K562 (cell line): ENCODE measurements at regions not wholly inside any gene's neighbourhood (a gene's known extent, or its start where the extent isn't known, plus 50 kb on each side); places are given as distances from the start of the nearest gene placed in this dataset.

Experiments
- DPF2 ChIP-seq: fragments of 450-650 bp; IDR thresholded peaks from 2 replicates; pipeline ENCODE4 v1.6.1; 2016
- ESRRA ChIP-seq: fragments of 450-650 bp; IDR thresholded peaks from 2 replicates; pipeline ENCODE4 v1.6.1; 2014; ENCODE audit warnings: low read depth, mild to moderate bottlenecking, moderate library complexity, borderline replicate concordance
- FOXA3 ChIP-seq, 2 experiments: fragments of 450-650 bp in 1 of 2; sonication (generic) in 1 of 2; formaldehyde crosslinking; IDR thresholded peaks in 1 of 2; conservative IDR thresholded peaks in 1 of 2; 2 replicates each; pipeline versions ENCODE4 v1.4.0 to v1.8.0; 2020 to 2022; ENCODE audit warnings: mild to moderate bottlenecking in 2 of 2, missing genetic modification reagents in 1 of 2
- MAFG ChIP-seq: fragments of 450-650 bp; conservative IDR thresholded peaks from 2 replicates; pipeline ENCODE4 v1.6.1; 2016; ENCODE audit warnings: missing genetic modification characterization, missing compliant biosample characterization
- POLR2A ChIP-seq: fragments of 450-650 bp; conservative IDR thresholded peaks from 2 replicates; pipeline ENCODE4 v1.6.1; 2016
- SRF ChIP-seq, 2 experiments: fragments of 250-450, 450-650 bp in 1 of 2; sonication (Bioruptor Pico) in 1 of 2; sonication (generic) in 1 of 2; formaldehyde crosslinking; IDR thresholded peaks; 2 replicates each; pipeline versions ENCODE4 v1.5.0 to v1.5.1; 2020 to 2022; ENCODE audit warnings: mild to moderate bottlenecking in 1 of 2, missing genetic modification reagents in 1 of 2
- ZNF212 ChIP-seq: fragments of 450-650 bp; formaldehyde crosslinking; IDR thresholded peaks from 2 replicates; pipeline ENCODE4 v1.4.0; 2020; ENCODE audit warnings: mild to moderate bottlenecking
- ZNF384 ChIP-seq: IDR thresholded peaks from 2 replicates; pipeline ENCODE4 v1.6.1; 2012; ENCODE audit warnings: low read depth, low read length, improper control_type of control experiment
- TF ChIP-seq, protein P1 (sequence below): sonication (generic); formaldehyde crosslinking; IDR thresholded peaks from 2 replicates; pipeline ENCODE4 v1.8.0; 2022; ENCODE audit warnings: mild to moderate bottlenecking, missing genetic modification reagents, borderline replicate concordance

DNA sequence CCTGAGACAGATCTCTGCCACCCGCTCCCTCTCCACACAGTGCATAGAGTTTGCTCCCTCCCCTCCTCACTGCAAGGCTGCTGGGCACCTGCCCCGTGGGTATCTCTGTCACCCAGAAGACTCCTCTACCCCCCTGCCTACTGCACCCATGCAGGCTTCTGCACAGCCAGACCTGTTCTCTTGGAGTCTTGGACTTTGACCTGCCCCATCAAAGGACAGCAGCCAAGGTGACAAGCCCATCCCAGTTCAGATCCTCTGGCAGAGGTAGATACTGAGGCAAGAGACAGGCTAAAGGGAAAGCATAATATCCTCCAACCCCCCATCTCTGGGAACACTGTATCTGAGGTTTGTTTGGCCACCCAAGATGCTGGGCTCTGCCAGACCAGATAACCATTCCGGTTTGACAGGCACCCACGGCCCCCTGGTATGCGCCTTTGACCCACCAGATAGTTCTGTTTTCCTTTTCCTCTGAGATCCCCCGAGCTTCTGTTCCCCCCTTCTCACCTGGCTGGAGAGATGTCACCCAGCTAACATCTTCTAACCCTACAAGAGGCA, 239.6 kb downstream of the SOX9 start:
- TF ChIP-seq DPF2, result no peak
- no peak for TF ChIP-seq ZNF212 (CRISPR knock-in tag)
- TF ChIP-seq, protein P1, sequence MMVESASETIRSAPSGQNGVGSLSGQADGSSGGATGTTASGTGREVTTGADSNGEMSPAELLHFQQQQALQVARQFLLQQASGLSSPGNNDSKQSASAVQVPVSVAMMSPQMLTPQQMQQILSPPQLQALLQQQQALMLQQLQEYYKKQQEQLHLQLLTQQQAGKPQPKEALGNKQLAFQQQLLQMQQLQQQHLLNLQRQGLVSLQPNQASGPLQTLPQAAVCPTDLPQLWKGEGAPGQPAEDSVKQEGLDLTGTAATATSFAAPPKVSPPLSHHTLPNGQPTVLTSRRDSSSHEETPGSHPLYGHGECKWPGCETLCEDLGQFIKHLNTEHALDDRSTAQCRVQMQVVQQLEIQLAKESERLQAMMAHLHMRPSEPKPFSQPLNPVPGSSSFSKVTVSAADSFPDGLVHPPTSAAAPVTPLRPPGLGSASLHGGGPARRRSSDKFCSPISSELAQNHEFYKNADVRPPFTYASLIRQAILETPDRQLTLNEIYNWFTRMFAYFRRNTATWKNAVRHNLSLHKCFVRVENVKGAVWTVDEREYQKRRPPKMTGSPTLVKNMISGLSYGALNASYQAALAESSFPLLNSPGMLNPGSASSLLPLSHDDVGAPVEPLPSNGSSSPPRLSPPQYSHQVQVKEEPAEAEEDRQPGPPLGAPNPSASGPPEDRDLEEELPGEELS (CRISPR knock-in tag), result no peak
- no peak for TF ChIP-seq SRF (CRISPR knock-in tag; IDR thresholded peaks at IDR 0.05)
- no peak for TF ChIP-seq FOXA3 (CRISPR knock-in tag; conservative IDR thresholded peaks at IDR 0.05 in 1 of 2, IDR thresholded peaks at IDR 0.05 in 1 of 2)
- no peak for TF ChIP-seq POLR2A
- TF ChIP-seq MAFG (tag), result no peak
- TF ChIP-seq ESRRA, result no peak
- no peak for TF ChIP-seq ZNF384
